ENCODE measurements at regions not wholly inside any gene's neighbourhood (a gene's known extent, or its start where the extent isn't known, plus 50 kb on each side); places are given as distances from the start of the nearest gene placed in this dataset.

- Histone ChIP-seq H3K9me3 (ENCODE audit: low read length) (no peaks in the 10 kb centered on the region), H3K4me1 (ENCODE audit: insufficient read depth, low read length) (no peaks in the 10 kb centered on the region), H3K27me3 (ENCODE audit: insufficient read depth, low read length) (no peaks in the 10 kb centered on the region), H2AFZ (ENCODE audit: low read depth, low read length) (no peak overlapping the region), H3K36me3 (ENCODE audit: insufficient read depth, low read length) (no peaks in the 10 kb centered on the region), H3K4me3 (ENCODE audit: low read length) (no peak overlapping the region)
Observed at GRCh38 chr4:181365671-181366070, 877.5 kb upstream of the TENM3 start.

GRCh38 chr4:181372014-181372413 lies 871.2 kb upstream of the TENM3 start:
- Histone ChIP-seq H2AFZ (ENCODE audit: low read depth, low read length) (no peak overlapping the region), H3K36me3 (ENCODE audit: insufficient read depth, low read length) (no peaks in the 10 kb centered on the region), H3K27me3 (ENCODE audit: insufficient read depth, low read length) (no peaks in the 10 kb centered on the region), H3K9me3 (ENCODE audit: low read length) (no peaks in the 10 kb centered on the region), H3K4me3 (ENCODE audit: low read length) (no peak overlapping the region), H3K4me1 (ENCODE audit: insufficient read depth, low read length) (no peaks in the 10 kb centered on the region)

GRCh38 chr4:181376058-181376457 lies 867.1 kb upstream of the TENM3 start:
- Histone ChIP-seq H3K9me3 (ENCODE audit: low read length) (no peaks in the 10 kb centered on the region), H3K4me3 (ENCODE audit: low read length) (no peak overlapping the region), H3K27me3 (ENCODE audit: insufficient read depth, low read length) (no peaks in the 10 kb centered on the region), H3K36me3 (ENCODE audit: insufficient read depth, low read length) (no peaks in the 10 kb centered on the region), H3K4me1 (ENCODE audit: insufficient read depth, low read length) (no peaks in the 10 kb centered on the region), H2AFZ (ENCODE audit: low read depth, low read length) (no peak overlapping the region)

- no peak overlapping the region for H3K4me3 ChIP-seq (ENCODE audit: low read length)
- peaks cover 4% of the 10 kb centered on the region for H3K4me1 ChIP-seq (ENCODE audit: insufficient read depth, low read length)
- no peaks in the 10 kb centered on the region for H3K27me3 ChIP-seq (ENCODE audit: insufficient read depth, low read length)
- no peaks in the 10 kb centered on the region for H3K36me3 ChIP-seq (ENCODE audit: insufficient read depth, low read length)
- no peaks in the 10 kb centered on the region for H3K9me3 ChIP-seq (ENCODE audit: low read length)
- H2AFZ ChIP-seq (ENCODE audit: low read depth, low read length) = no peak overlapping the region
Observed at GRCh38 chr4:181388061-181388460, 855.1 kb upstream of the TENM3 start.

- Histone ChIP-seq H2AFZ (ENCODE audit: low read depth, low read length) (no peak overlapping the region), H3K4me1 (ENCODE audit: insufficient read depth, low read length) (no peaks in the 10 kb centered on the region), H3K4me3 (ENCODE audit: low read length) (no peak overlapping the region), H3K9me3 (ENCODE audit: low read length) (no peaks in the 10 kb centered on the region), H3K36me3 (ENCODE audit: insufficient read depth, low read length) (no peaks in the 10 kb centered on the region), H3K27me3 (ENCODE audit: insufficient read depth, low read length) (no peaks in the 10 kb centered on the region)
Observed at GRCh38 chr4:181416966-181417365, 826.2 kb upstream of the TENM3 start.

GRCh38 chr4:181418496-181418895 lies 824.7 kb upstream of the TENM3 start:
- no peaks in the 10 kb centered on the region for H3K27me3 ChIP-seq (ENCODE audit: insufficient read depth, low read length)
- no peak overlapping the region for H3K4me3 ChIP-seq (ENCODE audit: low read length)
- no peak overlapping the region for H2AFZ ChIP-seq (ENCODE audit: low read depth, low read length)
- H3K4me1 ChIP-seq (ENCODE audit: insufficient read depth, low read length) = no peaks in the 10 kb centered on the region
- no peaks in the 10 kb centered on the region for H3K36me3 ChIP-seq (ENCODE audit: insufficient read depth, low read length)
- no peaks in the 10 kb centered on the region for H3K9me3 ChIP-seq (ENCODE audit: low read length)

- Histone ChIP-seq H3K4me3 (ENCODE audit: low read length) (no peak overlapping the region), H3K27me3 (ENCODE audit: insufficient read depth, low read length) (no peaks in the 10 kb centered on the region), H2AFZ (ENCODE audit: low read depth, low read length) (no peak overlapping the region), H3K36me3 (ENCODE audit: insufficient read depth, low read length) (no peaks in the 10 kb centered on the region), H3K9me3 (ENCODE audit: low read length) (no peaks in the 10 kb centered on the region), H3K4me1 (ENCODE audit: insufficient read depth, low read length) (no peaks in the 10 kb centered on the region)
Observed at GRCh38 chr4:181420950-181421349, 822.3 kb upstream of the TENM3 start.

GRCh38 chr4:181424362-181425016 lies 818.7 kb upstream of the TENM3 start:
- no peaks in the 10 kb centered on the region for H3K36me3 ChIP-seq (ENCODE audit: insufficient read depth, low read length)
- no peaks in the 10 kb centered on the region for H3K27me3 ChIP-seq (ENCODE audit: insufficient read depth, low read length)
- H3K4me3 ChIP-seq (ENCODE audit: low read length) = no peak overlapping the region

GRCh38 chr4:181427076-181427475 lies 816.1 kb upstream of the TENM3 start:
- no peaks in the 10 kb centered on the region for H3K27me3 ChIP-seq (ENCODE audit: insufficient read depth, low read length)

More at GRCh38 chr4:181424362-181425016, 818.7 kb upstream of the TENM3 start:
- H3K4me1 ChIP-seq (ENCODE audit: insufficient read depth, low read length) = no peaks in the 10 kb centered on the region
- H3K9me3 ChIP-seq (ENCODE audit: low read length) = no peaks in the 10 kb centered on the region
- no peak overlapping the region for H2AFZ ChIP-seq (ENCODE audit: low read depth, low read length)

GRCh38 chr4:181431006-181431405 lies 812.2 kb upstream of the TENM3 start:
- peaks cover 21% of the 10 kb centered on the region for H3K4me1 ChIP-seq (ENCODE audit: insufficient read depth, low read length)
- H3K36me3 ChIP-seq (ENCODE audit: insufficient read depth, low read length) = no peaks in the 10 kb centered on the region
- H3K4me3 ChIP-seq (ENCODE audit: low read length) = no peak overlapping the region
- H3K27me3 ChIP-seq (ENCODE audit: insufficient read depth, low read length) = no peaks in the 10 kb centered on the region
- H3K9me3 ChIP-seq (ENCODE audit: low read length) = no peaks in the 10 kb centered on the region
- peak overlapping the region; percentile 28 for H2AFZ ChIP-seq (ENCODE audit: low read depth, low read length)

More at GRCh38 chr4:181427076-181427475, 816.1 kb upstream of the TENM3 start:
- H3K9me3 ChIP-seq (ENCODE audit: low read length) = no peaks in the 10 kb centered on the region
- H2AFZ ChIP-seq (ENCODE audit: low read depth, low read length) = no peak overlapping the region
- no peaks in the 10 kb centered on the region for H3K36me3 ChIP-seq (ENCODE audit: insufficient read depth, low read length)
- no peak overlapping the region for H3K4me3 ChIP-seq (ENCODE audit: low read length)
- H3K4me1 ChIP-seq (ENCODE audit: insufficient read depth, low read length) = peaks cover 14% of the 10 kb centered on the region

- Histone ChIP-seq H3K27me3 (ENCODE audit: insufficient read depth, low read length) (no peaks in the 10 kb centered on the region), H3K36me3 (ENCODE audit: insufficient read depth, low read length) (no peaks in the 10 kb centered on the region), H2AFZ (ENCODE audit: low read depth, low read length) (peak overlapping the region; percentile 20), H3K4me1 (ENCODE audit: insufficient read depth, low read length) (peaks cover 21% of the 10 kb centered on the region), H3K9me3 (ENCODE audit: low read length) (no peaks in the 10 kb centered on the region), H3K4me3 (ENCODE audit: low read length) (no peak overlapping the region)
Observed at GRCh38 chr4:181431661-181432060, 811.5 kb upstream of the TENM3 start.

GRCh38 chr4:181432335-181432734 lies 810.9 kb upstream of the TENM3 start:
- H2AFZ ChIP-seq (ENCODE audit: low read depth, low read length) = peak overlapping the region; percentile 20
- no peaks in the 10 kb centered on the region for H3K36me3 ChIP-seq (ENCODE audit: insufficient read depth, low read length)
- H3K27me3 ChIP-seq (ENCODE audit: insufficient read depth, low read length) = no peaks in the 10 kb centered on the region
- peaks cover 21% of the 10 kb centered on the region for H3K4me1 ChIP-seq (ENCODE audit: insufficient read depth, low read length)
- H3K9me3 ChIP-seq (ENCODE audit: low read length) = no peaks in the 10 kb centered on the region
- no peak overlapping the region for H3K4me3 ChIP-seq (ENCODE audit: low read length)

- Histone ChIP-seq H3K4me3 (ENCODE audit: low read length) (no peak overlapping the region), H3K9me3 (ENCODE audit: low read length) (no peaks in the 10 kb centered on the region), H3K36me3 (ENCODE audit: insufficient read depth, low read length) (no peaks in the 10 kb centered on the region), H3K27me3 (ENCODE audit: insufficient read depth, low read length) (no peaks in the 10 kb centered on the region), H2AFZ (ENCODE audit: low read depth, low read length) (no peak overlapping the region), H3K4me1 (ENCODE audit: insufficient read depth, low read length) (no peaks in the 10 kb centered on the region)
Observed at GRCh38 chr4:181437895-181438294, 805.3 kb upstream of the TENM3 start.

- H3K4me3 ChIP-seq (ENCODE audit: low read length) = no peak overlapping the region
- H3K4me1 ChIP-seq (ENCODE audit: insufficient read depth, low read length) = no peaks in the 10 kb centered on the region
- no peaks in the 10 kb centered on the region for H3K27me3 ChIP-seq (ENCODE audit: insufficient read depth, low read length)
- no peaks in the 10 kb centered on the region for H3K9me3 ChIP-seq (ENCODE audit: low read length)
- H3K36me3 ChIP-seq (ENCODE audit: insufficient read depth, low read length) = no peaks in the 10 kb centered on the region
- H2AFZ ChIP-seq (ENCODE audit: low read depth, low read length) = no peak overlapping the region
Observed at GRCh38 chr4:181438641-181439040, 804.6 kb upstream of the TENM3 start.

Measured in neuron (in vitro differentiated cells).